ENCODE measurements at regions not wholly inside any gene's neighbourhood (a gene's known extent, or its start where the extent isn't known, plus 50 kb on each side); places are given as distances from the start of the nearest gene placed in this dataset.

GRCh38 chr4:81951891-81952455, 421.8 kb downstream of the HNRNPD start:
- ChIA-PET CTCF (interaction anchor here (0.5 to 1.6 kb wide), 2 partner anchors 57 to 485 kb away, joined by 3 to 4 read pairs; no protein-coding TSS in a partner anchor), POLR2A (no interaction called here)
- Histone ChIP-seq H3K27ac (ENCODE audit: low read depth, low read length) (no peak overlapping the region), H3K27me3 (ENCODE audit: control insufficient read depth, insufficient read depth, low read length) (no peaks in the 10 kb centered on the region), H3K4me3 (ENCODE audit: low read depth, low read length) (no peak overlapping the region), H3K9me3 (ENCODE audit: control insufficient read depth, insufficient read depth, low read length) (no peaks in the 10 kb centered on the region)
- DNase-seq (ENCODE audit: low read depth, low spot score), result no peak
- TF ChIP-seq, protein P1, sequence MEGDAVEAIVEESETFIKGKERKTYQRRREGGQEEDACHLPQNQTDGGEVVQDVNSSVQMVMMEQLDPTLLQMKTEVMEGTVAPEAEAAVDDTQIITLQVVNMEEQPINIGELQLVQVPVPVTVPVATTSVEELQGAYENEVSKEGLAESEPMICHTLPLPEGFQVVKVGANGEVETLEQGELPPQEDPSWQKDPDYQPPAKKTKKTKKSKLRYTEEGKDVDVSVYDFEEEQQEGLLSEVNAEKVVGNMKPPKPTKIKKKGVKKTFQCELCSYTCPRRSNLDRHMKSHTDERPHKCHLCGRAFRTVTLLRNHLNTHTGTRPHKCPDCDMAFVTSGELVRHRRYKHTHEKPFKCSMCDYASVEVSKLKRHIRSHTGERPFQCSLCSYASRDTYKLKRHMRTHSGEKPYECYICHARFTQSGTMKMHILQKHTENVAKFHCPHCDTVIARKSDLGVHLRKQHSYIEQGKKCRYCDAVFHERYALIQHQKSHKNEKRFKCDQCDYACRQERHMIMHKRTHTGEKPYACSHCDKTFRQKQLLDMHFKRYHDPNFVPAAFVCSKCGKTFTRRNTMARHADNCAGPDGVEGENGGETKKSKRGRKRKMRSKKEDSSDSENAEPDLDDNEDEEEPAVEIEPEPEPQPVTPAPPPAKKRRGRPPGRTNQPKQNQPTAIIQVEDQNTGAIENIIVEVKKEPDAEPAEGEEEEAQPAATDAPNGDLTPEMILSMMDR (IDR thresholded peaks at IDR 0.05; ENCODE audit: low read depth, low read length), result no peak

- ChIA-PET CTCF (no interaction called here), POLR2A (no interaction called here)
- Histone ChIP-seq H3K27me3 (ENCODE audit: control insufficient read depth, insufficient read depth, low read length) (no peaks in the 10 kb centered on the region), H3K9me3 (ENCODE audit: control insufficient read depth, insufficient read depth, low read length) (no peaks in the 10 kb centered on the region), H3K27ac (ENCODE audit: low read depth, low read length) (no peak overlapping the region), H3K4me3 (ENCODE audit: low read depth, low read length) (no peak overlapping the region)
- TF ChIP-seq, protein P1 (IDR thresholded peaks at IDR 0.05; ENCODE audit: low read depth, low read length), result no peak
- no peak for DNase-seq (ENCODE audit: low read depth, low spot score)
Observed at GRCh38 chr4:81946996-81947395, 426.8 kb downstream of the HNRNPD start.

DNA sequence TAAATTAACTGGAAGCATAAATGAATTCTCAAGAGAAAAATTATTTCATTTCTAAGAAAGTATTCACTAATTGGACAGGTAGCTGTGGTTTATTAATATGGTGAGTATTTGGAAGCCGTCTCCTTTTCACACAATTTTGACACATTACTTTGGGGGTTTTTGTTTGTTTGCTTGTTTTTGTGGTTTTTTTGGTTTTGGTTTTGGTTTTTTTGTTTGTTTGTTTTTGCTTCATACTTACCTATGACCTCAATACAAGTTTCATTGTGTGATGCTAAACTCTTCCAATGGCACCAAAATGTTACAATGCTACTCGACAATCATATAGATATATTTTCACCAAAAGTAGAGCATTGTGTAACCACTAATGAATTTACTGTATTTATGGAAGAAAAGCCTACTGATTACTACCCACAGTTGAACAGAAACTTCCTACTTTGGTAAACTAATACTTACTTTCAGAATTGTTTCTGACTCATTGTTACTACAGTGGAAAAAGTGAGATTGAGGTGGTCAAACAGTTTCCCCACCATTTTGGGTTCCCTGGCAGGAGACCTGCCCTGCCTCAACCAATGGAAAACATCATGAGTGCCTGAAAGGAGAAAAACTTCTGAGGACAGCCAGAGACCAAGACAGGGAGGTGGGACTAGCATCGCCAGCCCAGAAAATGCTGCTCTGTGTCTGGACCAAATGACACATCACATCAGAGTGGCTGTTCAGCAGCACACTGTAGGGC, 443.1 kb downstream of the HNRNPD start:
- no peaks in the 10 kb centered on the region for H3K27me3 ChIP-seq (ENCODE audit: control insufficient read depth, insufficient read depth, low read length)
- no peaks in the 10 kb centered on the region for H3K9me3 ChIP-seq (ENCODE audit: control insufficient read depth, insufficient read depth, low read length)
- ChIA-PET POLR2A (no interaction called here), CTCF (interaction anchor here (1.8 kb wide), 1 partner anchor 18 kb away, joined by 5 read pairs; no protein-coding TSS in a partner anchor)
- H3K4me3 ChIP-seq (ENCODE audit: low read depth, low read length), result no peak overlapping the region
- no peak for DNase-seq (ENCODE audit: low read depth, low spot score)
- TF ChIP-seq, protein P1 (IDR thresholded peaks at IDR 0.05; ENCODE audit: low read depth, low read length), result no peak
- no peak overlapping the region for H3K27ac ChIP-seq (ENCODE audit: low read depth, low read length)

DNA sequence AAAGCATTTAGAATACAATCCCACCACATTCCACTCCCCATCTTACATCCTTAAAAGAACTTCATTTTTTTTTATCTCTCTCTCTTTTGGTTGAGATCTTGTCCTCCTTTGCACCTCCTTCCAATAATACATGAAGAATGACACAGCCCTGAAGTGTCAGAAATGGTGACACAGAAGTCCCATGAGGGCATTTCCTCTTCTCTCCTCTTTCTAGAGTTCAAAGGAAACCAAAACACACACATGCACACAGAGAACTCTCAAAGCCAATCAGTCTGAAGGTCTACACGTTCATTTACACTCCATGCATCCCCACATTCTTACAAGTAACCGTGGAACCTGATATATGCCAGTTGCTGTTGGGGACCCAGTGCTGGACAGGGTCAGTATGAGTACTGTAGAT, 450.7 kb downstream of the HNRNPD start:
- TF ChIP-seq, protein P1 (IDR thresholded peaks at IDR 0.05; ENCODE audit: low read depth, low read length), result no peak
- no peak for DNase-seq (ENCODE audit: low read depth, low spot score)
- H3K27ac ChIP-seq (ENCODE audit: low read depth, low read length), result no peak overlapping the region
- POLR2A ChIA-PET, result no interaction called here
- H3K27me3 ChIP-seq (ENCODE audit: control insufficient read depth, insufficient read depth, low read length), result no peaks in the 10 kb centered on the region
- no peaks in the 10 kb centered on the region for H3K9me3 ChIP-seq (ENCODE audit: control insufficient read depth, insufficient read depth, low read length)
- H3K4me3 ChIP-seq (ENCODE audit: low read depth, low read length), result no peak overlapping the region
- CTCF ChIA-PET, result interaction anchor here (0.9 to 1.9 kb wide), 2 partner anchors 10 to 516 kb away, joined by 3 to 8 read pairs; no protein-coding TSS in a partner anchor

GRCh38 chr4:81922313-81922712, 450.6 kb upstream of the RASGEF1B start:
- DNase-seq (ENCODE audit: low read depth, low spot score), result no peak
- POLR2A ChIA-PET, result no interaction called here
- no peaks in the 10 kb centered on the region for H3K9me3 ChIP-seq (ENCODE audit: control insufficient read depth, insufficient read depth, low read length)
- TF ChIP-seq, protein P1 (IDR thresholded peaks at IDR 0.05; ENCODE audit: low read depth, low read length), result no peak
- no peak overlapping the region for H3K4me3 ChIP-seq (ENCODE audit: low read depth, low read length)
- CTCF ChIA-PET, result interaction anchor here (0.9 to 1.9 kb wide), 2 partner anchors 9 to 516 kb away, joined by 3 to 8 read pairs; no protein-coding TSS in a partner anchor
- no peak overlapping the region for H3K27ac ChIP-seq (ENCODE audit: low read depth, low read length)
- no peaks in the 10 kb centered on the region for H3K27me3 ChIP-seq (ENCODE audit: control insufficient read depth, insufficient read depth, low read length)
